ENCODE measurements at regions not wholly inside any gene's neighbourhood (a gene's known extent, or its start where the extent isn't known, plus 50 kb on each side); places are given as distances from the start of the nearest gene placed in this dataset.

DNA sequence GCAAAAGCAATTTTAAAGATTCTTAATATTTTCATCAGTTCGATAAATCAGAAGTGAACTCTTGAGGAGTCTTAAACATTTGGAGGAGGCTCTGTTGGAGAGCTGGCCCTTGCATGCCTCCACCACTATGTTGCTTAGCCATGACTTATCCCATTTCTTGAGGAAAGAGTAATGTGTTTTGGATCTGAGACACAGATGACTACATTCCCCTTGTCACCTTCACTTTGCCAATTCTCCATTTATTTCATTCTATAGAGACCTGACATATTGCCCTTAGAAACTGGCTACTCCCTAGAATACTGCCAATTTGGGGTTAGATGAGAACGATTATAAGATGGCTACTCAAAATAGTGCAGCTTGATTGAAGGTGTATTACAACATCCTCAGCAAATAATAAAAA, 157.4 kb upstream of the TMEM260 start:
- TF ChIP-seq POLR2A (IDR thresholded peaks at IDR 0.05): no peak
- TF ChIP-seq, protein P1, sequence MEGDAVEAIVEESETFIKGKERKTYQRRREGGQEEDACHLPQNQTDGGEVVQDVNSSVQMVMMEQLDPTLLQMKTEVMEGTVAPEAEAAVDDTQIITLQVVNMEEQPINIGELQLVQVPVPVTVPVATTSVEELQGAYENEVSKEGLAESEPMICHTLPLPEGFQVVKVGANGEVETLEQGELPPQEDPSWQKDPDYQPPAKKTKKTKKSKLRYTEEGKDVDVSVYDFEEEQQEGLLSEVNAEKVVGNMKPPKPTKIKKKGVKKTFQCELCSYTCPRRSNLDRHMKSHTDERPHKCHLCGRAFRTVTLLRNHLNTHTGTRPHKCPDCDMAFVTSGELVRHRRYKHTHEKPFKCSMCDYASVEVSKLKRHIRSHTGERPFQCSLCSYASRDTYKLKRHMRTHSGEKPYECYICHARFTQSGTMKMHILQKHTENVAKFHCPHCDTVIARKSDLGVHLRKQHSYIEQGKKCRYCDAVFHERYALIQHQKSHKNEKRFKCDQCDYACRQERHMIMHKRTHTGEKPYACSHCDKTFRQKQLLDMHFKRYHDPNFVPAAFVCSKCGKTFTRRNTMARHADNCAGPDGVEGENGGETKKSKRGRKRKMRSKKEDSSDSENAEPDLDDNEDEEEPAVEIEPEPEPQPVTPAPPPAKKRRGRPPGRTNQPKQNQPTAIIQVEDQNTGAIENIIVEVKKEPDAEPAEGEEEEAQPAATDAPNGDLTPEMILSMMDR (IDR thresholded peaks at IDR 0.05): no peak

Data from testis (tissue), 2 donors.